ENCODE measurements at regions not wholly inside any gene's neighbourhood (a gene's known extent, or its start where the extent isn't known, plus 50 kb on each side); places are given as distances from the start of the nearest gene placed in this dataset.

GRCh38 chr4:186934244-186934643 is 210.6 kb upstream of the FAT1 start:
- TF ChIP-seq CTCF (IDR thresholded peaks at IDR 0.05), result no peak
- TF ChIP-seq EZH2 (IDR thresholded peaks at IDR 0.05; ENCODE audit: borderline replicate concordance, insufficient read depth, low read depth, low read length, poor library complexity, severe bottlenecking), result no peak
- peaks cover 0 to 7% (median 0%) of the 10 kb centered on the region in 3 donors for H3K9me3 ChIP-seq (ENCODE audit: control extremely low read depth in 1 of 3, control insufficient read depth in 2 of 3, insufficient read depth in 1 of 3, low read length in 2 of 3)
- no peak overlapping the region for H3K4me3 Mint-ChIP-seq
- no peaks in the 10 kb centered on the region for H3K36me3 ChIP-seq (replicated peaks in 1 of 2; ENCODE audit: control extremely low read depth in 1 of 2, control insufficient read depth in 1 of 2, extremely low read depth in 1 of 2, insufficient read depth in 2 of 2, low read length in 1 of 2)
- ChIA-PET POLR2A (no interaction called here), CTCF (no interaction called here)
- DNase-seq (no peak), ATAC-seq (ENCODE audit: low read depth) (no peak)
- H2AFZ ChIP-seq (ENCODE audit: insufficient read depth, low read depth, low read length, poor library complexity, severe bottlenecking), result no peak overlapping the region
- H3K27me3 Mint-ChIP-seq, result no peaks in the 10 kb centered on the region
- no peaks in the 10 kb centered on the region for H3K79me2 ChIP-seq (ENCODE audit: control insufficient read depth, insufficient read depth, low read length)
- peaks cover 4% of the 10 kb centered on the region for H3K9me3 Mint-ChIP-seq (ENCODE audit: insufficient read depth)
- H3K4me1 Mint-ChIP-seq, result no peaks in the 10 kb centered on the region
- H3K27ac ChIP-seq (ENCODE audit: low read length in 2 of 2), result no peak overlapping the region
- 67% methylated on average over 10 of the region's 10 CpGs for WGBS (ENCODE audit: insufficient coverage)
- no peak overlapping the region for H3K9ac ChIP-seq (ENCODE audit: low read length)
- H3K4me3 ChIP-seq (ENCODE audit: control extremely low read depth in 1 of 5, extremely low read depth in 1 of 5, insufficient read depth in 1 of 5, low read depth in 2 of 5, low read length in 4 of 5), result no peak overlapping the region
- no peaks in the 10 kb centered on the region for H3K4me1 ChIP-seq (ENCODE audit: control insufficient read depth in 2 of 2, insufficient read depth in 2 of 2, low read length in 2 of 2)
- intact Hi-C loops (cut with micrococcal nuclease), result no loop called here
- no peaks in the 10 kb centered on the region for H4K20me1 ChIP-seq (ENCODE audit: control insufficient read depth, insufficient read depth, low read length, poor library complexity, severe bottlenecking)
- H3K27me3 ChIP-seq (replicated peaks in 1 of 4; ENCODE audit: control extremely low read depth in 1 of 4, control insufficient read depth in 3 of 4, insufficient read depth in 4 of 4, low read length in 3 of 4), result no peaks in the 10 kb centered on the region
- H3K4me2 ChIP-seq (replicated peaks; ENCODE audit: low read depth, low read length, poor library complexity, severe bottlenecking), result no peak overlapping the region
- H3K27ac Mint-ChIP-seq, result no peak overlapping the region

GRCh38 chr4:186934841-186935443 is 211.3 kb upstream of the FAT1 start:
- TF ChIP-seq EZH2 (IDR thresholded peaks at IDR 0.05; ENCODE audit: borderline replicate concordance, insufficient read depth, low read depth, low read length, poor library complexity, severe bottlenecking), result no peak
- TF ChIP-seq CTCF (IDR thresholded peaks at IDR 0.05), result no peak
- Histone ChIP-seq H3K27me3 (replicated peaks in 1 of 4; ENCODE audit: control extremely low read depth in 1 of 4, control insufficient read depth in 3 of 4, insufficient read depth in 4 of 4, low read length in 3 of 4) (no peaks in the 10 kb centered on the region), H3K4me3 (ENCODE audit: control extremely low read depth in 1 of 5, extremely low read depth in 1 of 5, insufficient read depth in 1 of 5, low read depth in 2 of 5, low read length in 4 of 5) (no peak overlapping the region), H3K36me3 (replicated peaks in 1 of 2; ENCODE audit: control extremely low read depth in 1 of 2, control insufficient read depth in 1 of 2, extremely low read depth in 1 of 2, insufficient read depth in 2 of 2, low read length in 1 of 2) (no peaks in the 10 kb centered on the region), H3K9me3 (ENCODE audit: control extremely low read depth in 1 of 3, control insufficient read depth in 2 of 3, insufficient read depth in 1 of 3, low read length in 2 of 3) (peaks cover 0 to 7% (median 0%) of the 10 kb centered on the region in 3 donors), H3K79me2 (ENCODE audit: control insufficient read depth, insufficient read depth, low read length) (no peaks in the 10 kb centered on the region), H3K9ac (ENCODE audit: low read length) (no peak overlapping the region), H3K4me1 (ENCODE audit: control insufficient read depth in 2 of 2, insufficient read depth in 2 of 2, low read length in 2 of 2) (no peaks in the 10 kb centered on the region), H3K4me2 (replicated peaks; ENCODE audit: low read depth, low read length, poor library complexity, severe bottlenecking) (no peak overlapping the region), H2AFZ (ENCODE audit: insufficient read depth, low read depth, low read length, poor library complexity, severe bottlenecking) (no peak overlapping the region), H4K20me1 (ENCODE audit: control insufficient read depth, insufficient read depth, low read length, poor library complexity, severe bottlenecking) (no peaks in the 10 kb centered on the region), H3K27ac (ENCODE audit: low read length in 2 of 2) (no peak overlapping the region)
- Mint-ChIP-seq H3K4me1 (no peaks in the 10 kb centered on the region), H3K9me3 (ENCODE audit: insufficient read depth) (peaks cover 4% of the 10 kb centered on the region), H3K27ac (no peak overlapping the region), H3K4me3 (no peak overlapping the region), H3K27me3 (no peaks in the 10 kb centered on the region)
- 95% methylated on average over 7 of the region's 8 CpGs for WGBS (ENCODE audit: insufficient coverage)
- CTCF ChIA-PET, result no interaction called here
- POLR2A ChIA-PET, result no interaction called here
- intact Hi-C loops (cut with micrococcal nuclease), result no loop called here
- ATAC-seq (ENCODE audit: low read depth), result no peak
- no peak for DNase-seq

All from B cell (primary cell).